ENCODE measurements at regions not wholly inside any gene's neighbourhood (a gene's known extent, or its start where the extent isn't known, plus 50 kb on each side); places are given as distances from the start of the nearest gene placed in this dataset.

DNA sequence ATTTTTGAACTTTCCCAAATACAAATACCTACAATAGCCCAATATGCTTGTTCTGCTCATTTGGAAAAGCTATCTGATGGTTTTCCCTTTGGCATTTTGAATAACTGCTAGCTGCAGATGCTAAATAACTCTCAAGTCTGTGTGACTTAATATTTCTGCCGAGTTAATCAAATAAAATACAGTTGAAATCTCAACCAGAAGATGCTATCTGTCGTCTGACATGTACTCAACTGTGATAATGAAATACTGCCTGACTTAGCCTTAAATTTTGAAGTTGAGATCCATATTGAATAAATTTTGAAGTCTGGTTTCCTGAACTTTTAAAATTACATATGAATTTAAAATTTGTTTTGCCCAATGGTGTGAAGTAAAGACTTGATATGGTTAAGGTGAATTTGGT, 204.4 kb upstream of the MEX3C start:
- H3K79me2 ChIP-seq (ENCODE audit: control insufficient read depth, low read length) = no peaks in the 10 kb centered on the region
- H3K9me2 ChIP-seq (replicated peaks; ENCODE audit: control insufficient read depth, low read length) = no peaks in the 10 kb centered on the region
- TF ChIP-seq, protein P1, sequence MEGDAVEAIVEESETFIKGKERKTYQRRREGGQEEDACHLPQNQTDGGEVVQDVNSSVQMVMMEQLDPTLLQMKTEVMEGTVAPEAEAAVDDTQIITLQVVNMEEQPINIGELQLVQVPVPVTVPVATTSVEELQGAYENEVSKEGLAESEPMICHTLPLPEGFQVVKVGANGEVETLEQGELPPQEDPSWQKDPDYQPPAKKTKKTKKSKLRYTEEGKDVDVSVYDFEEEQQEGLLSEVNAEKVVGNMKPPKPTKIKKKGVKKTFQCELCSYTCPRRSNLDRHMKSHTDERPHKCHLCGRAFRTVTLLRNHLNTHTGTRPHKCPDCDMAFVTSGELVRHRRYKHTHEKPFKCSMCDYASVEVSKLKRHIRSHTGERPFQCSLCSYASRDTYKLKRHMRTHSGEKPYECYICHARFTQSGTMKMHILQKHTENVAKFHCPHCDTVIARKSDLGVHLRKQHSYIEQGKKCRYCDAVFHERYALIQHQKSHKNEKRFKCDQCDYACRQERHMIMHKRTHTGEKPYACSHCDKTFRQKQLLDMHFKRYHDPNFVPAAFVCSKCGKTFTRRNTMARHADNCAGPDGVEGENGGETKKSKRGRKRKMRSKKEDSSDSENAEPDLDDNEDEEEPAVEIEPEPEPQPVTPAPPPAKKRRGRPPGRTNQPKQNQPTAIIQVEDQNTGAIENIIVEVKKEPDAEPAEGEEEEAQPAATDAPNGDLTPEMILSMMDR (IDR thresholded peaks at IDR 0.05; ENCODE audit: low read depth, low read length, poor library complexity, severe bottlenecking) = no peak
- no peak for TF ChIP-seq EZH2phosphoT487 (IDR thresholded peaks at IDR 0.05; ENCODE audit: borderline replicate concordance, low read length)
- no peaks in the 10 kb centered on the region for H3K4me1 ChIP-seq (ENCODE audit: control insufficient read depth, low read length)
- no peaks in the 10 kb centered on the region for H3F3A ChIP-seq (ENCODE audit: control insufficient read depth, insufficient read depth)
- H3K9me3 ChIP-seq (ENCODE audit: control insufficient read depth, insufficient read depth, low read length) = no peaks in the 10 kb centered on the region
- no peak overlapping the region for H3K4me3 ChIP-seq (ENCODE audit: low read length)
- H3K27ac ChIP-seq (ENCODE audit: low read depth, low read length) = no peak overlapping the region
- H3K36me3 ChIP-seq (ENCODE audit: control insufficient read depth, low read length) = no peaks in the 10 kb centered on the region
- H3K27me3 ChIP-seq (ENCODE audit: control insufficient read depth, low read length) = no peaks in the 10 kb centered on the region
- no peaks in the 10 kb centered on the region for H4K20me1 ChIP-seq (ENCODE audit: control insufficient read depth, insufficient read depth, low read depth, low read length)
- H3K4me2 ChIP-seq (ENCODE audit: low read length) = no peak overlapping the region

DNA sequence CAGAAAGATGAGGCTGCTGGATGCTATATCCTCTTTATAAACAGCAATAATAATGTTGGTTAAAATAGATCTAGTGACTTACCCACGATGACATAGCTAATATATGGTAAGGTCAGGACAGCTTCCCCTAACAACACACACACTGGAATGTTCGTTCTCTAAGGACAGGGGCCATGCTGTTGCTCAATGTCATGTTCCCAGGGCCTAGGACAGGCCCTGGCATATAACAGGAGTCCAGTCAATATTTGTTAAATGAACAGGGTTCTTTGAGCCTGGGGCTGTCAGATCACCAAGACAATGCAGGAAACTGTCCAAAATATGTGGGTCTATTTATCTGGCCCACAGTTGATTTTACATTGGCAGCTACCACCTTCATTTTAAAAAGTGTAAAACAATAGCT, 207.1 kb upstream of the MEX3C start:
- Histone ChIP-seq H4K20me1 (ENCODE audit: control insufficient read depth, insufficient read depth, low read depth, low read length) (no peaks in the 10 kb centered on the region), H3K9me3 (ENCODE audit: control insufficient read depth, insufficient read depth, low read length) (no peaks in the 10 kb centered on the region), H3K27ac (ENCODE audit: low read depth, low read length) (no peak overlapping the region), H3K4me3 (ENCODE audit: low read length) (no peak overlapping the region), H3K9me2 (replicated peaks; ENCODE audit: control insufficient read depth, low read length) (no peaks in the 10 kb centered on the region), H3K36me3 (ENCODE audit: control insufficient read depth, low read length) (no peaks in the 10 kb centered on the region), H3K27me3 (ENCODE audit: control insufficient read depth, low read length) (no peaks in the 10 kb centered on the region), H3K79me2 (ENCODE audit: control insufficient read depth, low read length) (no peaks in the 10 kb centered on the region), H3K4me1 (ENCODE audit: control insufficient read depth, low read length) (no peaks in the 10 kb centered on the region), H3F3A (ENCODE audit: control insufficient read depth, insufficient read depth) (no peaks in the 10 kb centered on the region), H3K4me2 (ENCODE audit: low read length) (no peak overlapping the region)
- TF ChIP-seq, protein P1 (IDR thresholded peaks at IDR 0.05; ENCODE audit: low read depth, low read length, poor library complexity, severe bottlenecking) = no peak
- TF ChIP-seq EZH2phosphoT487 (IDR thresholded peaks at IDR 0.05; ENCODE audit: borderline replicate concordance, low read length) = no peak

DNA sequence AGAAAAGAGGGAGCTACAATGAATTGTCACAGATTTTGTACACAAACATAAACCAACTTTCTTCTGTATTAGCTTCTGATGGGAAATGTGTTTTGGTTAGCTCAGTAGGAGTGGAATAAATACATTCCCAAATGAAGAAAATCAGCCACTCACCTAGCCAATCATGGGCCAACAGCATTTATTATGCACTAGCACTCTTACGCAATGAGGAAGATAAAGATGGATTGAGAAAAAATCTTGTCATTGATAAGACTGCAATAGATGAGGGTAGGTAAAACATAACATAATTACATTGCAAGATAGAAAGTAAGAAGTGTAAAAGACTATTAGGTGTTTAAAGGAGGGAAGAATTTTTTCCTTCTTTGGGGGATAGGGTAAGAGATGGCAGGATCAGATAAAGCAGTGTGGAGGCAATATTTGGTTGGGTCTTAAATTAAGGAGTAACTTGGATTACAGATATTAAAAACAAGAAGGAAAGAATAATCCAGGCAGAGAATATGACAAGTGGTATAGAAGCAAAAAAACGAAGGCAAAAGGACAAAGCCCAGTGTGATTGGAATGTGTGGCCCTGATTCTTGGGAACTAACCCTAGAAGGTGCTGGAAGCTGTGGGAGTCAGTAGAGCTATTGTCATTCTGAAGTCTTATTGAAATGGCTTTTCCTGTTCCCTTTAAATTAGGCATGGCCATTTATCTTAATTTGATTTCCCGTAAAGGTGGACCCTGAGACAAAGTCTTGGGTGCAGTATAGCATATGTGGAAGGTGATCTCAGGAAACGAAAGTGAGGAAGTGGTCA, 208.4 kb upstream of the MEX3C start:
- H3F3A ChIP-seq (ENCODE audit: control insufficient read depth, insufficient read depth) = no peaks in the 10 kb centered on the region
- H3K36me3 ChIP-seq (ENCODE audit: control insufficient read depth, low read length) = no peaks in the 10 kb centered on the region
- no peaks in the 10 kb centered on the region for H3K4me1 ChIP-seq (ENCODE audit: control insufficient read depth, low read length)
- TF ChIP-seq, protein P1 (IDR thresholded peaks at IDR 0.05; ENCODE audit: low read depth, low read length, poor library complexity, severe bottlenecking) = no peak
- TF ChIP-seq EZH2phosphoT487 (IDR thresholded peaks at IDR 0.05; ENCODE audit: borderline replicate concordance, low read length) = no peak
- no peak overlapping the region for H3K4me2 ChIP-seq (ENCODE audit: low read length)
- no peaks in the 10 kb centered on the region for H3K27me3 ChIP-seq (ENCODE audit: control insufficient read depth, low read length)
- no peak overlapping the region for H3K4me3 ChIP-seq (ENCODE audit: low read length)
- H4K20me1 ChIP-seq (ENCODE audit: control insufficient read depth, insufficient read depth, low read depth, low read length) = no peaks in the 10 kb centered on the region
- H3K9me2 ChIP-seq (replicated peaks; ENCODE audit: control insufficient read depth, low read length) = no peaks in the 10 kb centered on the region
- H3K27ac ChIP-seq (ENCODE audit: low read depth, low read length) = no peak overlapping the region
- H3K9me3 ChIP-seq (ENCODE audit: control insufficient read depth, insufficient read depth, low read length) = no peaks in the 10 kb centered on the region
- no peaks in the 10 kb centered on the region for H3K79me2 ChIP-seq (ENCODE audit: control insufficient read depth, low read length)

All from DOHH2 (cell line).